GM19467 (cell line): ENCODE measurements at regions not wholly inside any gene's neighbourhood (a gene's known extent, or its start where the extent isn't known, plus 50 kb on each side); places are given as distances from the start of the nearest gene placed in this dataset.

Experiments
- ATAC-seq: cut with Tn5 transposase; IDR thresholded peaks from one replicate; pipeline ENCODE4 v1.9.1; 2021; ENCODE audit warnings: mild to moderate bottlenecking, moderate library complexity; ENCODE audit not compliant: unreplicated experiment

DNA sequence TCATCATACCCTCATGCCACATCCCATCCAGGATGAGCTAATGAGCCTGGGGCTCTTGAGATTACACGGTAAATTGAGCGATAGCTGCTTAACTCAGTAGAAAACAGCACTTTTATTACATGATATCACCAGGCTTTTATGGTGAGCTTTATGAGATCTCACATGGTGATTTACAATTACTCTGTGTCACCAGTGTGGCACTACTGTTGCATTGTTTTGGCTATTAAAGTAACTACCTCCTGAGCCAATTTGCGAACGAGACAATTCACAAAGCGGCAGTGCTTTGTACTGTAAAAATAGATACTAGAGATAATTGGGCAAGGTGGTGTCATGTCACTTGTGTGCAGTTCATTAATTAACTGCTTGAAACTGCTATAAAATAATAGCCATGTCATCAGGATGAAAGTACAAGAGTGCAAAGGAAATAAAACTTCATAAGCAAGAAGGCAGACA, 767.7 kb upstream of the ADGRL2 start:
- ATAC-seq = no peak

DNA sequence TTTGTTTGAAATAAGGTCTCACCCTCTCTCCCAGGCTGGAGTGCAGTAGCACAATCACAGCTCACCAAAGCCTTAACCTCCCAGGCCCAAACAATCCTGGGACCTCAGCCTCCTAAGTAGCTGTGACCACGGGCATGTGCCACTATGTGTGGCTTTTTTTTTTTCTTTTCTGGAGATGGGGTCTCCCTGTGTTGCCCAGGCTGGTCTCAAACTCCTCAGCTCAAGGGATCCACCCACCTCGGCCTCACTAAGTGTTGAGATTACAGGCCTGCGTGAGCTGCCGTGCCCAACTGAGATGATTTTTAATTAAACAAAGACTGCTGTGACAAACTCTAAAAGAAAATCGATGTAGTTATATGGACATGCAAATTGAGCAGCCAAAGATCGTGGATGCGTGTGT, 768.4 kb upstream of the ADGRL2 start:
- no peak for ATAC-seq

DNA sequence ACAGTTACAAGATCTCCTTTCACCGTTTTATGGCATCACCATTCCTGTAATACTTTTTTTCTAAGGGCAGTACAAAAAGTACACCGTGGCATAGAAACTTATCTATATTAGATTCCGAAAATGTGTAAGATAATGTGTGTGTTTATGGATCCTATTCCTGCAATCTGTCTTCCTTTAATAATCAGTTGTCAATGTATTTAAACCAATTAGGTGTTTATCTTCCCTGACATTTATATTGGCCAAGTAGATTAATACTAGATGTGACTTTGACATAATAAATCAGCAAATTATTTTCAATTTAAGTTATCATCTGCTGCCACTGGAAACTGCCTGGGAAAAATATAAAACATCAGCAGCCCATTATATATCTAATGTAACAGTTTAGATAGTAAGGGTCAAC, 770.3 kb upstream of the ADGRL2 start:
- no peak for ATAC-seq

DNA sequence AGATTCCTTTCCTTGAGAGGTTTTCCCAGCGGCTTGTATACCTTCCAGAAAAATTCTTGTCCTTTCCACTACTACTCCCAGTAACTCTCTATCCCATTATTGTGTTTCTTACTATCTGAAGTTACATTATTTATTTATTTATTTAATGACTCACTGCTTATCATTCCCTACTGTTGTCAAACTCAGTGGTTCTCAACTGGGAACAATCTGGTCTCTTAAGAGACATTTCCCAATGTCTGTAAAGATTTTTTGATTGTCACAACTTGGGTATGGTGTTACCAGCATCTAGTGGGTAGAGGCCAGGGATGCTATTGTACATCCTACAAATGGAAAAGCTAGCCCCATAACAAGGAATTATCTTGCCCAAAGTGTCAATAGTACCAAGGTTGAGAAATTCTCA, 771.5 kb upstream of the ADGRL2 start:
- ATAC-seq = no peak

DNA sequence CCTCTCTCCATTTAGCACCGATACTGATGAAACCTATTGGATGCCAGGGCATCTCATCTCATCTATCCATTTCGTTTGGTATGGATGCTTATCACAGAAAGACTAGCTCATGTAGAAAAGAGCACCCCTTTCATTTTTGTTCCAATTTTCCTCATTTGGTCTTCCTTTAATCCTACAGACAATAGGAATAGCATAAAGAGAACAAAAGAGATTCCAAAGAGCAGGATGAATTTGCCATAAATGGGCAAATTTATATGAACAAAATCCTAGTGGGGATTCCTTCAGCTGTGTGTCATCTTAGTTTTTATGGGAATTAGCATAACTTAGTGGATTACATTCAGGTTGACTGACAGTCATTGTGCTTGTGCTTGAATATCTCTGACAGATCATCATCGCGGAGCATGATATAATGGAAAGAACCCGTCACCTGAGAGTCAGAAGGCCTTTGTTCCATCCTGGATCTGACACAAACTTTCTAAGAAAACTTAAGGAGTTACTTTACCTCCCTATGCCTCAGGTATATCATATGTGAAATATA, 777.5 kb upstream of the ADGRL2 start:
- ATAC-seq = no peak

DNA sequence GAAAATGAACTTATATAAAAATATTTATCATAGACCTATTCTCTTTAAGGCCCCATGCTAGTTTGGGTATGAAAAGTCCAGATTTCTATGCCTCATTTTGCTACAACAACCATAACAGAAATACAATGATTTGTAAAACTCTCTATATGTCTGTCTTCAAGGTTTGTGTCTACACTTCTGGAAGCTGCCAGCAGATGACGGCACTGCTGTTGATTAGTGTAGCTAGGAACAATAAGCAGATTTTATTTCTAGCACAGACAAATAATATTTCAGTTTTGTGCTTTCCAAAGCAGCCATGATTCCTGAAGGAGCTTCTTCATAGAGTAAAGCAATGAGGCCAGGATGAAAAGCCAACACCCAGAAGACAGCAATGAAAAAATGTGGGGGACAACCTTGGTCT, 779.6 kb upstream of the ADGRL2 start:
- ATAC-seq = no peak

DNA sequence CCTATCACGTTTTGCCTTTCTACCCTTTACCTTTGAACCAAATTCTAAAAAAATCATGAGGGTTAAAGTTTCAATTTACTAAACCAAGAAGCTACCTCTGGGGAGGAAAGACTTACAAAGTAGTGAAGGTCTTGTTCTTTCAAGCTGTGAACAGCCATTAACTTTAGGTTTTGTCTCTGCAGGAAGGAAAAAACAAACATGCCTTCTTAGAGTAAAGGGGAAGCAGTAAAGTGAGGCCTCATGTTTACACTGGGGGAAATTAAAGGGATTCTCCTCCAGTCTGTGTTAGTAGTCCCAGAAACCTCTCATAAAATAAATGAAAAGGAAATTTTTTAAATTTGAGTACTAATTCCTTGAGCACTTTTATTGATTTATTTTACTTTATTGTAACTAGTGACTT, 780.2 kb upstream of the ADGRL2 start:
- ATAC-seq = no peak

DNA sequence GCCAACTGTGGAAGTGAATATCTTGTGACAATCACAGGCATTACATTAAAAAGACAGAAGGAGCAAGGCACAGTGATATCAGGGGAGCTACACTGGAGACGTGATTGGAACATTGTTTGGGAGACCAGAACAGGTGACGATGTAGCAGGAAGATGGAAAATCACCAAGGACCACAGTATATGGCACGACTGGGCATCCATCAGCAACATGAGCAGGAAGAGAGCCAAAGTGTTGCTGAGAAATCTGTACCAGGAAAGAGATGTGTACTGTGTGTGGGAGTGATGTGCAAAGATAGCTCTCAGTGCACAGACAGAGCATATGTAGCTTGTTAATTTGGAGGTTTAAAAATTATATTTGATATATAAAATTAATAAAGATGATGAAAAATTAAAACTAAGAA, 790.6 kb upstream of the ADGRL2 start:
- ATAC-seq = no peak

DNA sequence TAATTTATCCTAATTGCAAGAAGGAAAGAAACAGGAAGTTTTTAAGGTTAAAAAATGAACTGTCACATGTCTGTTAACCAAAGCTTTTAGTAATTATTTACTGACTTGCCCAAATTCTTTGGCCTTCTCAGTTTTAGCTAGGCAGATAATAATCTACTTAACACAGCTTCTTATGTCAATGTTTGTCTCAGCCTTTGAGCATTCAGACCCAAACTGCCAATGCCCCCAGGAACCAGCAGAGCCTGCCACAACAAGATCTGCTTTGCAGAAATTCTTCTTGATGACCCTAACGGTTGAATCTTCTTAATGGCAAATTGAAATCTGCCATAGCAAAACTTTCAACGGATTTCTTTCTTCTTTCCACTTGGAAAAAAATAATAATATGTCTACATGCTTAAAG, 792.4 kb upstream of the ADGRL2 start:
- no peak for ATAC-seq

DNA sequence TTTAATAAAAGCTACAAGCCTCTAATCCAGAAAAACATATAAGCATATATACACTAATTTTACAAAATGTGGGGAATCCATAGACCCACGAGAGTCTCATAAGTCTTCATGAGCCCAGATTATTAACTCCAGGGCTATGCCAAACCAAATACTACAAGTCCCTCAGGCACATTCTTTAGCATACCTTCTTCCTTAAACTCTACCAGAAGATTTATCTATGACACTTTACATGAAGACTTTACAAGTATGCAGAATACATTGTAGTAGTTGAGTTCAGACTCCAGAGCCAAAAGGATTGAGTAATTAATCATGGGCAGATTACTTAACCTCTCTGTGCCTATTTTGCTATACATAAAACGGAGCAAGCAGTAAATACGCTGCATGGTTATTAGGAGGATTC, 793.7 kb upstream of the ADGRL2 start:
- no peak for ATAC-seq

DNA sequence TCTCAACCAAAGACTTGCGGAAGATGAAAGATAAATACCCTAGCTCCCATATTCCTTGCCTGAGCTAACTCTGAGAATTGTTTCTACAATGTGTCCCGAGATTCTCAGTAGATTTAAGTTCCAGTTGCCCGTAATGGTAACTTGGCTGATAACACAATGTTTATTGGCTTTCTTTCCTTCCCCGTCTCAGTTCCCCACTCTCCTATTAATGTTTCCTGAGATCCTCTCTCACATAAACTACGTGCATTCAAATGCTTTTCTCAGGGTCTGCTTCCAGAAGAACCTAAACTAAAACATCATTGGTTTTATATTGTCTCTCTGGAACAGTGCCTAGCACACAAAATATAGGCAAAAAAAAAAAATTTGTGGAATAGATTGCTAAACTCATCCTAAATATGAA, 794.2 kb upstream of the ADGRL2 start:
- no peak for ATAC-seq

DNA sequence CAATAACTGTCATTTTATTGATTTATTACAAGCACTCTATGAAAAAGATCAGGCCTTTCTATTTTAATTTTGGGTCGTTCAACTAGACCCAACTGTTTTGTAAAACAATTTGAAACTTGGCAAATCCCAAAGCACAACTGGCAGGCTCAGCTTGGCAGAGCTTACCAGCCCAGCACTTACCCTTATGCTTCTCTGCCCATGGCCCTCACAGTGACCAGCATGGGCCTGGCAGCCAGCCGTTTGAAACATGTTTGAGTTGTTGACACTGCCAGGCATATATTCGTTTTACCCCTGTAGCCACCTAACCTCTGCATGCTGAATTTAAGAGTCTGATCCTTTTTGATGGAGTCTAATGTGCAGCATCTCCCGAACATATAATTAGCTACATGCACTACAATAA, 796.7 kb upstream of the ADGRL2 start:
- no peak for ATAC-seq

DNA sequence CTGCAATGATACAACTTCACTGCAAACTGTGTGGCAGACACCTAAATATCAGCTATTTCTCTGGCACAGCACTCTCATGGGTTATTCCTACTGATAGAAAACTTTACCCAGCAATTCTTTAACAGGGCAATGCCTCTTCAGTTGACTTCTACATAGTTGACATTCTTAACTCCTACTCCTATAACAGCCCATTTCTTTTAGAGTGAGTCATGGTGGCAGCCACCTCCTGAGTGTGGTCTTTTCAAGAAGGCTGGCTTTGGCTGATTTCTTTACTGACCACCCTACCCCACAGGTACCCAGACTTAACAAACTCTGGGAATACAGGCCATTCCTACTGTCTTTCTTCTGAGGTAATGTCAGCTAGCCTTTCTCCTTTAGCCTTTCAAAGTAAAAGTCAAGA, 805.8 kb upstream of the ADGRL2 start:
- ATAC-seq = no peak

DNA sequence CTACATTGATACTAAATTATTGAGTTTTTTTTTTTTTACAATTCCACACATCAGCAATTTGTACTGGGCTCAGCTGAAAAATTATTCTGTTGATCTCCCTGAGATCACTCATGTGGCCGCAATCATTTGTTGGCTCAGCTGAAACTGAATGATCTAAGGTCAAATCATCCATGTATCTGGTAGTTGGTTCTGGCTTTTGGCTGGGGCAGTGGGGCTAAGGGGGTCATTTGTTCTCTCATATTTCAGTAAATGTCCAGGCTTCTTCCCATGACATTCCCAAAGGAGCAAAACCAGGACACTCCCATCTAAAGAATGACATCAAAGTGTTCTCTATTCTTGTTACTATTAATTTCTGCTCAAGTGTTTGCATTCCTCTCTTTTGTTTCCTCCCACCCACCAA, 806.7 kb upstream of the ADGRL2 start:
- ATAC-seq = no peak

DNA sequence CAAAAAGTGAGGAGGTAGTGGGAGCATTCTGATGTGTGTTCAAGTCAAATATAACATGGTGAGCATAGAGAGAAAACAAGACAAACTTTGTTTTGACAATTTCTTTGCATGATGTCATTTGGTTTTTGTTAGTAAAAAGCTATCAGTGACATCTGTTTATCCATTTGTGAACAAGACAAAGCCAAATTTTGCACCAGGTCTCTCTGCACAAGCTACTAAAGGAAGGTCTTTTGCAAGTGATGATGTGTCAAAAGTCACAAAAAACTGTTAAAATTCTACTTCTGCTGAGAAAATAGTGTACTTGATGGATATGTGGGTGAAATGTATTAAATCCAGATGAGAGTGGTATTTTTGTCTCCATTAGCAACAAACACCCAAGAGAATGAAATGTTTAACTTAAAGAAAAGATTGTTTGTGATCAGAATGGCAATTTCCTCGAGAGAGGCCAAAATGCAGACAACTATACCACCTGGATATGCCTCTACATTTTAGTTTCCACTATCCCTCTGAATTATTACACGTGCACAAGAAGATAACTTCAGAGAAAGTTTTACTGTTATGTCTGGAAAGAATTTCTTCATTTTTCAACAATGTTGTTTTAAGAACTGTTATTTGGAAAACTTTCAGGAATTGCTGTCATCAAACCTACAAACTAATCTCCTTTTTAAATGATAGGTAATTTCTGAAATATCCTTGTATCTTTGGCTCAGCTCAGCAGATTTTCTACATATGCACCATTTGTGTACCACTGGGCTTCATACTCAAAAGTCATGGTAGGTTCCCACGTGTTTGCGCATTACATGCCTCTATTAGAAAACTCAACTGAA, 807.4 kb upstream of the ADGRL2 start:
- no peak for ATAC-seq

DNA sequence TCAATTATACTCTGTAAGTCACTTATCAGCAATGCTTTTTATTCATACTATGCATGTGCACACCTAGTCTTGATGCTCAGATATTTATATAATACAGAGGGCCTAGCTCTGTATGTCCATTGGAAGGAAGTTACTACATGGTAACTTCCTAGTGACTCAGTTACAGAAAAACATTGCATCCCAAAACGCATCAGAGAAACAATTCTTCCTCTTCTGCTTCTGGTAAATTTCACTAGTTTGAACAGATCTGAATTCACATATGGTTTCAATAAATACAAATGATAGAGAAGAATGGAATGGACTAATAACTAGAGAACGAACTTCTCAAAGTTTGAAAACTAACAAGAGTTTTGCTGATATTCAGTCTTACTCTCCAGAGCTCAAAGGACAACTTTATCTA, 811.3 kb upstream of the ADGRL2 start:
- no peak for ATAC-seq

DNA sequence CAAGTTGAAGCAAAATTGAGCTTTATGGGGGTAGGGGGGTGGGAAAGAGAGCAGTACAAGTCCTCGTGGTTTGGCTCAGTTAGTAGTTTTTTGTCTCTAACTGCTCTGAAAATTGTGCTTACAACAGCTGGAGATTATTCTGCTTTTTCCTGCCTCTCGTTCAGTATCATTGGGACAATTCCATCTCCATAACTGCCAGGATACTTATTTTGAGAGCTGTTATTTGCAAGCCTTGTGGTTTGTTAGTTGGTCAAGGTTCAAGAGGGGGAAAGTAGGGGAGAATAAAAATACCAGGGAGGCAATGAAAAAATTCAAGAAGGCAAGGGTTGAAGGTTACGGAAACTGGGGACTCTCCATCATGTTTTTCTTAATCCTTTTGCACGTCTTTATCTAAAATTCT, 811.8 kb upstream of the ADGRL2 start:
- no peak for ATAC-seq

DNA sequence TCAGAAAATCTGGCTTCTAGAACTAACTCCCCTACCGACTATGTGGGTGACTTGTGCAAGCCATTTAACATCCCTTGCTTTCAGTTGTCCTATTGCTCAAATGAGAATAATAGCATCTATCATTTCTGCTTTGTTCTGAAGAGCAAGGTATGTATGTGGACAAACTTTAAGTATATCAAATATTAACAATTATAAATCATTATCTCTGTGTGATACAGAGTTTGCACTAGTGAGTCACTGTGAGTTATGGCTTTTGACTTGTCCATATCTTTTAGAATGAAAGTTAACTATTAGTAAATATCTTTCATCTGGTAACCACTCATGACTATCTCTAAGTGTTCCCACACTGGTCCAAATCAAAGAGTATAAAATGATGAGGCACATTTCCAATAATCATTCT, 812.9 kb upstream of the ADGRL2 start:
- ATAC-seq = no peak

DNA sequence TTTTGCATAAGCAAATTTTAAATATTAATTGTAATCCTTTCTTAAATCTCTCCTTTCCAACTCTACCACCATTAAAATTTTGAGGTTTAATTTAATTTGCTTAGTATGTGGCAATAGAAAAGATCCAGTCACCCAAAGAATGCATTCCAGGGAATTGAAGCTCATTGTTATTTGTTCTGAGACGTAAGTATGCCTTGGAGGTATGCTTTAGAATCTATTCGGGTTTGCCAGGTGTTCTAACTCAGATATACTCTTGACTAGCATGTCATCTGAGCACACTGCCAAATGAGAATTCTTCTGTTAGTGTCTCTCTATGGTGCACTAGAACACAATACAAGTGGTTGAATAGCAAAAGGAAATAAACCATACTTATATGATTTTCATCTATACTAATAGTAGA, 813.6 kb upstream of the ADGRL2 start:
- no peak for ATAC-seq

DNA sequence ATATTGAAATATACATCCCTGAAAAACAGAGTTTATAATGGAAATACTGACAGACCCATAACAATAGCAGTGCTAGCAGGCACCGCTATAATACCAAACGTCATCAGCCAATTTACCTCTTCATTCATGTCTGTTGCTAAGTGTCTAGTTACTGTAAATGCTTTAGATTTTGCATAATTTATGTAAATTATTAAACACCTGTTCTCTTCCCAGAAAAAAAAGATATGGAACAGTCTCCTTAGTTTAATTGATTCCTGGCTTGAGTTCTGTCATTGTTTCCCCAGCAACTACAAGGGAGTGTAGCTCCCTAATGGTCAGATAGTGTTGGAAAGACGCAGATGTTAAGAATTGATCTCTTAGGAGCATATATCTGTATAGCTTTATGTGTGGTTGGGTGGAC, 817.9 kb upstream of the ADGRL2 start:
- no peak for ATAC-seq

DNA sequence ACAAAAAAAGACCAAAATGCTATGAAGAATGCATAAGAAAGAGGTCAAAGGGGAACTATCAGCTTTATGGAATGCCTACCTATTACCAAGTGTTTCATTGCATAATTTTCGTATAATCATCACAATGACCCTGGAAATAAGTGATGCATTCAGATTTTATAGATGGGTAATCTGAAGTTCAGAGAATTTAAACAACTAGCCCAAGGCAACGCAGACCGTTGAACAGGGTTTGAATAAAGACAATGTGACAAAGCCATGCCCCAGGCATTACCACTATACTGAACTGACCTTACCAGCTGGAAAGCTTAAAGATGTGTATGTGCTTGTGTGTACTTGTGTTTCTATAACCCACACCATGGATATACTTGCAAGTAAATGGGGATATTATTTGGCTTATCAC, 827.6 kb upstream of the ADGRL2 start:
- no peak for ATAC-seq

DNA sequence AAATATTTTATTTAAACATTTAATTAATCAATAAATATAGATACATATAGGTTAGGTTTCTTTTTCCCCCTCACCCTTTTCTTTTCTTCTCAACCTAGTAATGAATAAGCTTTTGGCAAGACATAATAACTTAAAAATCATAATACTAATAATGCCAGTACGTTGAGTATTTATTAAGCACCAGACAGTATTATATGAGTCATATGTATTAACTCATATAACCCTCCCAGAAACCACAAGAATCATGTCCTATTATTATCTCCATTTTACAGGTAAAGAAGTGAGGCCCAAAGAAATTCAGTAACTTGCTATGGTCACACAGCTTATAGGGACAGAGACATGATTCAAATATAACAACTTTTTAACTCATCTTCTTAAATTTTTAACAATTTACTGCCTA, 834.5 kb upstream of the ADGRL2 start:
- no peak for ATAC-seq

DNA sequence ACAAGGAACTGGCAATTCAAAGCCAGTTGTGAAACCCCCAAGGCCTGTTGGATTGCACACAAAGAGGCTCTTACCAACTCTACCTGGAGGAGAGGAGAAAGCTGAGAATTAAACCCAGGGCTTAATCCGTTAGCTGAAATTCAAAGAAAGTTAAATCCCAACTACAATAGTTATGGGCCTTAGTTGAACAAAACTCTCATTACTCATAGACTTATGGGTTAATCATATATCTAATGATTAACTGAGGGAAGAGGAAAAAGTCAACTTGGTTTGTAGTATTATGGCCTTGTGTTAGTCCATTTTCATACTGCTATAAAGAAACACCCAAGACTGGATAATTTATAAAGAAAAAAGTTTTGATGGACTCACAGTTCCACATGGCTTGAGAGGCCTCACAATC, 838.2 kb upstream of the ADGRL2 start:
- ATAC-seq = no peak
